ENCODE measurements at regions not wholly inside any gene's neighbourhood (a gene's known extent, or its start where the extent isn't known, plus 50 kb on each side); places are given as distances from the start of the nearest gene placed in this dataset.

- TF ChIP-seq CTCF (conservative IDR thresholded peaks at IDR 0.05; ENCODE audit: low read depth, low read length) (no peak), EZH2phosphoT487 (IDR thresholded peaks at IDR 0.05; ENCODE audit: borderline replicate concordance, low read length) (no peak), EZH2 (IDR thresholded peaks at IDR 0.05; ENCODE audit: low read length, unreplicated experiment) (no peak)
Measured at GRCh38 chr6:10156875-10157274, 258.0 kb downstream of the TFAP2A start.

Measured in PC-3 (cell line).